ENCODE measurements at regions not wholly inside any gene's neighbourhood (a gene's known extent, or its start where the extent isn't known, plus 50 kb on each side); places are given as distances from the start of the nearest gene placed in this dataset.

DNA sequence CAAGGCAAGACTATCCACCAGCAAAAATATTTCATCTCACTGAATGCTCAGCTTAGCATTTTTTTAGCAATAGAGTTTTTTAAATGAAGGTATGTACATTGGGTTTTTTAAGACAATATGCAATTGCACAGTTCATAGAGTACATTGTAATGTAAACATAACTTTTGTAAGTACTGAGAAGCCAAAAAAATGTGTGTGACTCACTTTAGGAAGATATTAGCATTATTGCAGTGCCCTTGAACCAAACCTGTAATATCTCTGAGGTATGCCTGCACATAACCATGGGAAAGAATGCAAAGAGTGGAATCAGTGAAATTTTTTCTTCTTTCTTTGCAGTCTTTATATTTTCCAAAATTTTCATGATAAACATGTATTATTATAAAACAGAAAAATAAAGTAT lies 1533.3 kb upstream of the WWC1 start:
- no peak for DNase-seq (ENCODE audit: low spot score)
- Mint-ChIP-seq H3K9me3 (ENCODE audit: low read depth) (peaks cover 15% of the 10 kb centered on the region), H3K4me1 (ENCODE audit: low read depth) (no peaks in the 10 kb centered on the region), H3K27me3 (ENCODE audit: low read depth) (no peaks in the 10 kb centered on the region), H3K36me3 (ENCODE audit: low read depth) (no peaks in the 10 kb centered on the region), H3K27ac (ENCODE audit: unreplicated experiment) (no peak overlapping the region), H3K4me3 (ENCODE audit: unreplicated experiment) (no peak overlapping the region)
- no peak for TF ChIP-seq CTCF (IDR thresholded peaks at IDR 0.05)

DNA sequence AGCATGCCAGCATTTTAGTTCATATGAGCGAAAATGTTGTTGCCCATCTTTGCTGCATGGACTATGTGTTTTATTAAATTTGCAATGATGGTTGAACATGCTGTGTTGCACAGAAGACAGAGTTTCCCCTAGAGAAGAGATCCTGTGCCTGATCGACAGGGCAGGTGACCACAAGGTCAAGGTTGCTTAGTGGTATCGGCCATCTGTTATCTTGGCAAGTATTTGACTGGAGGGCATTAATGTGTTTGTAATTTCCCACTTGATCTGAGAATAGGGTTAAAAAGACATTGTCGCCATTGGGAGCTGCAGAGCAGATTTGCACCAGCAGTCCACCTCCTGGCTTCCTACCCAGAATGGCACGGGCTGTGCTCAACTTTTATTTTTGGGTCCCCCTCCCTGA lies 1523.6 kb upstream of the WWC1 start:
- H3K4me3 Mint-ChIP-seq (ENCODE audit: unreplicated experiment): no peak overlapping the region
- H3K4me1 Mint-ChIP-seq (ENCODE audit: low read depth): no peaks in the 10 kb centered on the region
- H3K36me3 Mint-ChIP-seq (ENCODE audit: low read depth): no peaks in the 10 kb centered on the region
- H3K9me3 Mint-ChIP-seq (ENCODE audit: low read depth): peaks cover 24% of the 10 kb centered on the region
- TF ChIP-seq CTCF (IDR thresholded peaks at IDR 0.05): no peak
- no peak overlapping the region for H3K27ac Mint-ChIP-seq (ENCODE audit: unreplicated experiment)
- H3K27me3 Mint-ChIP-seq (ENCODE audit: low read depth): no peaks in the 10 kb centered on the region
- DNase-seq (ENCODE audit: low spot score): no peak

DNA sequence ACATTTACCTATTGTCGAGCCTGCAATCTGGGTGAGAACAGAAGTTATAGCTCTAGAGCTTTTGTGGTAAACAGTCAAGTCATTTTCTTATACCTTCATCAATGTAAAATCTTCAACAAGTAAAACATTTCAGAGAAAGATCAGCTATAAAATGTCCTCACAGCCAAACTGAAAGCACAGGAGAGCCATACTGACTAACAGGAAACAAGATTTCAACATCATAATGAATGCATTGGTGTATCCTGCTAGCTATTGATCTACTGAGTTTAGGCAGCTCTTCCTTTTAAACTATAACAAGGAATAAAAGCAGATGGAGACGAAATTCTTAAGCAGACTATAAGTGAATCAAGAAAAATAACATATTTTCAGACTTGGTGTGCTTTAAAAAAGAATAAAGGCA lies 1522.9 kb upstream of the WWC1 start:
- no peak for TF ChIP-seq CTCF (IDR thresholded peaks at IDR 0.05)

GRCh38 chr5:166772770-166773169 lies 1518.7 kb upstream of the WWC1 start:
- Mint-ChIP-seq H3K4me1 (ENCODE audit: low read depth) (no peaks in the 10 kb centered on the region), H3K27ac (ENCODE audit: unreplicated experiment) (no peak overlapping the region), H3K36me3 (ENCODE audit: low read depth) (no peaks in the 10 kb centered on the region), H3K4me3 (ENCODE audit: unreplicated experiment) (no peak overlapping the region), H3K9me3 (ENCODE audit: low read depth) (peaks cover 17% of the 10 kb centered on the region), H3K27me3 (ENCODE audit: low read depth) (no peaks in the 10 kb centered on the region)
- TF ChIP-seq CTCF (IDR thresholded peaks at IDR 0.05): no peak
- DNase-seq (ENCODE audit: low spot score): no peak

More for the DNA sequence above, 1522.9 kb upstream of the WWC1 start:
- H3K36me3 Mint-ChIP-seq (ENCODE audit: low read depth): no peaks in the 10 kb centered on the region
- no peak overlapping the region for H3K4me3 Mint-ChIP-seq (ENCODE audit: unreplicated experiment)
- H3K9me3 Mint-ChIP-seq (ENCODE audit: low read depth): peaks cover 24% of the 10 kb centered on the region
- H3K27ac Mint-ChIP-seq (ENCODE audit: unreplicated experiment): no peak overlapping the region
- no peaks in the 10 kb centered on the region for H3K27me3 Mint-ChIP-seq (ENCODE audit: low read depth)
- no peak for DNase-seq (ENCODE audit: low spot score)
- H3K4me1 Mint-ChIP-seq (ENCODE audit: low read depth): no peaks in the 10 kb centered on the region

- Mint-ChIP-seq H3K4me1 (ENCODE audit: low read depth) (no peaks in the 10 kb centered on the region), H3K9me3 (ENCODE audit: low read depth) (peaks cover 9% of the 10 kb centered on the region), H3K36me3 (ENCODE audit: low read depth) (no peaks in the 10 kb centered on the region), H3K27me3 (ENCODE audit: low read depth) (no peaks in the 10 kb centered on the region), H3K4me3 (ENCODE audit: unreplicated experiment) (no peak overlapping the region), H3K27ac (ENCODE audit: unreplicated experiment) (no peak overlapping the region)
- TF ChIP-seq CTCF (IDR thresholded peaks at IDR 0.05): no peak
- DNase-seq (ENCODE audit: low spot score): no peak
These were observed 1509.7 kb upstream of the WWC1 start for GRCh38 chr5:166781737-166782136.
